Fibroblast of skin of back (primary cell): ENCODE measurements at regions not wholly inside any gene's neighbourhood (a gene's known extent, or its start where the extent isn't known, plus 50 kb on each side); places are given as distances from the start of the nearest gene placed in this dataset.
A peak's percentile ranks its signal among the peaks of the same experiment; 100 is the strongest.

Experiments used
- DNase-seq: peaks from one replicate; pipeline ENCODE4 v3.0.0-alpha.2; 2013

GRCh38 chr4:95998311-95998710 lies 158.4 kb downstream of the PDHA2 start:
- DNase-seq: no peak

DNA sequence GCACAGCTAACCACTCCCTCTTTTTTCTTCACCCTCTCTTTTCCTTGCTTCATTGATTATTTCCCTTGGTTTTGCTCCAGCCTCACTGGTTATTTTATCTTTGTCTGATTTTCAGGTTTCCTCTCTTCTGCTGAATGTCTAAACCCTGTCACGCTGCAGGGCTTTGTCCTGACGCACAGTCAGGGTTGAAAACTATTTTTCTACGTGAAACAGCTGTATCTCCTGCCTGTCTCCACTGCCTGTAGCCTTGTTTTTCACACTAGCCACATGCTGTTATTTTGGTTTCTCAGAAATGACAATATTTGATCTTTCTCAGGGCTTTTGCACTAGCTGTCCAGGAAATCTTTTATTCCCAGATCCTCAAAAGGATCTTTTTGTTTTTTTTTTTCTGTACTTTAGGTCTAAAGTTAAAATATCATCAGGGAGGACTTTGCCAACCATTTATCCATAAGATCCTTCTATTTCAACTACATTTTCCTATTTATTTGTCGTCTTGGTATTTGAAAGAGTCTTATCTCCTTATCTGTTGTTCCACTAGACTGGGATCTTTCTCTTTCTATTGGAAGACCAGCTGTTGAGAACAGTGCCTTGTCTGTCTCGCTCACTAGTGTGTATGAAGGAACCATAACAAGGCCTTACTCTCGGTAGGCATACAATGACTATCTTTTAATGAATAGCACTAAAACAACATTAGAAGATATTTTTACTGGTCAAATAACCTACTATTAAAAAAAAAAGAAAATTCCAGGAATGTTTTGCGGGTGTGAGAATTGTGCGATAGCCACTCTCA lies 164.3 kb downstream of the PDHA2 start:
- DNase-seq: no peak

DNA sequence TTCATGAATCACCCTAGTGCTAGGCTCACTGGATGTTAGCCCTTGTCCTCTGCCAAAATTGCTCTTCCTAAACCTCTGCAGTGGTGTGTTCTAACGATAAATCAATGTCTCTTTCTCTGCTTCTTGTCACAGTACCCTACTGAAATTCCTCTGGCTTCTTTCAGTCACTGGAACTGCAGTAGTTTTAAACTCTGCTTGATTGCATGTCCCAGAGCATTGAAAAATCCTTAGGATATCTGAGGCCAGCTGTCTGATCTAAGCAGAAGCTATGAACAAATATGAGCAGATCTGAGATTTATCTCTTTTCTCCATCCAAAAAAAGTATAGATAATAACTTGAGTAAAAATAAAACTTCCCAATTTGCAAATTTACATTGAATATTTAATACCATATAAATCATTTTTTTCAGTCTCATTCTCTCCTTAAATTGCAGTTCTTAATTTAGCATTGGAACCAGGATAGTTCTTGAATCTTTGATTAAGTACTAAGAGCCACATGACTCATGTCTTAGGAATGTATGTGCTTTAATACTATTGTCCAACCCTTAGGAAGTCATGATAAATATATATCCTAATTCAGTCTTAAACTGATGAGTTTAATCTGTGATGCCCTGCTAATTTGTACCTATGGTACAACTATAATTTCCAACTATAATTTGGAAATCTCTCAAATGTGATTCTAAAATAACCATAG lies 169.7 kb downstream of the PDHA2 start:
- DNase-seq: peak; percentile 53

GRCh38 chr4:96012687-96013086 lies 172.8 kb downstream of the PDHA2 start:
- DNase-seq: no peak

- DNase-seq: peak; percentile 63
Observed at GRCh38 chr4:96016634-96017299, 176.9 kb downstream of the PDHA2 start.

- no peak for DNase-seq
Observed at GRCh38 chr4:96025011-96025410, 185.1 kb downstream of the PDHA2 start.

DNA sequence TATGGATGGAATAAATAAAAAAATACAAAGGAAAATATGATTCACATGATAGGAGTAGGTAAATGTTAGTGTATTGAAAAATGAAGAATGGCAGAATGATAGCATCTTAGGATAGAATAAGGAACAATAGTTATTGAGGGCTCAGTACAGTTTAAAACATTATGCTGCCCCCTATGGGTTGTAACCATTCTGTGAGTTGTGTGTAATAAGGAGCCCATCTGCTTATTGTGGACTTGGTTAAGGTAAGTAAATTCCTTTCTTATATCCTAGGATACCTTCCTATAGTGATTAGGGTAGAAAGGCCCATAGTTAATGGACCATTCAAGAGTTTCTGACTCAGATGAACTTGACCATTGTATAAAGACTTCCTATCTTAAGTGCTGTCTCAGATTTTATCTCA lies 195.8 kb downstream of the PDHA2 start:
- DNase-seq: no peak

DNA sequence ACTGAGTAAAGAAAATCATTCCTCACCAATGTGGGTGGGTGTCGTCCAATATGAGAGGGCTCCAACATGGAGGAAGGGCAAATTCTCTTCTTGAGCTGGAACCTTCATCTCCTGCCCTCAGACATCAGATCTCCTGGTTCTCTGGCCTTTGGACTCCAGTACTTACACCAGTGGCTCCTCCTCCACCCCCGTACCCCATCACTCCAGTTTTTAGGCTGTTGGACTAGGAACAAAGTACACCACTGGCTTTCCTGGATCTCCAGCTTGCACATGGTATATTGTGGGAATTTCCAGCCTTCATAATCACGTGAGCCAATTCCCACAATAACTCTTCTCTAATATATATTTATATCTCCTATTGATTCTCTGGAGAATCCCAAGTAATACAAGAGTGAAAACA lies 196.9 kb downstream of the PDHA2 start:
- DNase-seq: no peak

GRCh38 chr4:96037705-96038104 lies 197.8 kb downstream of the PDHA2 start:
- no peak for DNase-seq

- DNase-seq: no peak
Observed at GRCh38 chr4:96039217-96039616, 199.3 kb downstream of the PDHA2 start.

DNA sequence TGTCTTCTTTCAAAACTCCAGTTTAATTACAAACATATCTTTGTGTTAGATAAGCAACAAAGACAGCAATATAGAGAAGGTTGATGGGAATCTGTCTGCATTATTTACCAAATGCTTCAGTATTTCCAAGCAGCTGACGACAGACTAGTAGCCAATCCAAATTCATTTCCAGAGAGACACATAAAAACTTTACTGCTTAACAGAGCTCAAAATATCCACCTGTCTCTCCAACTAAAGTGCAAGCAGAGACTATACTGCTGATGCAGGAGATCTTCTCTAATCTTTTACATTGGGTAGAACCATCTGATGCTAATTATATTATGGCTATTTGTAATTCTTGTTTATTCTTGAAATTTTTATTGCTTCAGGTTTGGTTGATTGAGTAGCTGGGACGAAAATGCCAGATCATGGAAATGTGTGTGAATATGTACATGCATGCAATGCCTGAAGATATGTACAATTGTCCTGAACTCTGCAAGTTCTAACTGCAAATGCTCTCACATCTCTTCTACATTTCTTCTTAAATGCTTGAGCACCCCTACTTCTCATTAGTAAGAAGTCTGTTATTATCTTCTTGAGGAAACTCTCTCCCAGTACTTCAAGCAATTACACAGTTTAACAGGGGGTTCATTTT lies 200.0 kb downstream of the PDHA2 start:
- DNase-seq: no peak

GRCh38 chr4:96044971-96045370 lies 205.1 kb downstream of the PDHA2 start:
- no peak for DNase-seq

DNA sequence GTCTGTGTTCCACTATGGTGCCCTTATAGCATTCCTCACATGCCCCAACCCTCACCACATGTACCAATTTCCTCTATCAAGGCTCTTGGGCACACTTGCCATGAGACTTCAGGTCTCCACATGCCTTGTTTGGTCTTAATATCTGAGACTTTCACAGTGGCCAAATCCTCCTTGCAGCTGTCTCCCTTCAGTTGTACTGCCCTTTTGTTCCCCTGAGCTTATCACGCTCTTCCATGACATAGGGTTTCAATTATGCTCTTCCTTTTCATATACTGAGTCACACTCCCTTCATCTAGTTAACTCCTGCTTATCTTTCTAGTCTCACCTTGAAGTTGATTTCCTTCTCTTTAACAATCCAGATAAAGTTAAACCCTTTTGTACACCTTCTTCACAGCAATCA lies 212.9 kb downstream of the PDHA2 start:
- no peak for DNase-seq

DNA sequence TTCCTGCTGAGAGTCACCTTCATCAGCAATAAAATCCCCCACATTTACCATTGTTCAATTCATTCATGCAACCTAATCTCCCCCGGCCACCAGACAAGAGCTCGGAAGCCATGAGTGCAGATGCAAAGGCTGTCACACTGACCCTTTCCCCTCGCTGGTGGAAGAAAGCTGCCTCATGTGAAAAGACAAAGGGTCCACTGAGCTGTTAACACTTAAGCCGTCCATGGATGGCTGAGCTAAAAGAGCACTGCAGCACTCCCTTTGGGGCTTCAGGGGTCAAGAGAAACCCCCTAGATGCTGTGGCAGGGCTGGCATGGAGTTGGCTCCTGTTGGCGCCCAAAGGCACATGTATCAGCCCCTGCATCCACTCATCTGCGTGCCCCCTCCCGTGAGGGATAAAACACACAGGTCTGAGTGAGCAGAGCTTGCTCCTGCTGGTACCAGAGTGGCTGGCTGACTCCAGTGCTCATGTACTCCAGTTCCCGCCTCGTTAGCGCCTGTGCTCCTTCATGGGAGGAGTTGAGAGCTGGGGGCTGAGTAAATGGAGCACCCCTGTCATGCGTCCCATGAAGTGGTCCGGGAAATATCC lies 216.5 kb downstream of the PDHA2 start:
- no peak for DNase-seq

GRCh38 chr4:96063639-96064038 lies 223.7 kb downstream of the PDHA2 start:
- no peak for DNase-seq

- peak; percentile 68 for DNase-seq
Observed at GRCh38 chr4:96073461-96073860, 233.6 kb downstream of the PDHA2 start.

- no peak for DNase-seq
Observed at GRCh38 chr4:96092151-96092705, 252.3 kb downstream of the PDHA2 start.

GRCh38 chr4:96093057-96093456 lies 253.2 kb downstream of the PDHA2 start:
- DNase-seq: no peak

DNA sequence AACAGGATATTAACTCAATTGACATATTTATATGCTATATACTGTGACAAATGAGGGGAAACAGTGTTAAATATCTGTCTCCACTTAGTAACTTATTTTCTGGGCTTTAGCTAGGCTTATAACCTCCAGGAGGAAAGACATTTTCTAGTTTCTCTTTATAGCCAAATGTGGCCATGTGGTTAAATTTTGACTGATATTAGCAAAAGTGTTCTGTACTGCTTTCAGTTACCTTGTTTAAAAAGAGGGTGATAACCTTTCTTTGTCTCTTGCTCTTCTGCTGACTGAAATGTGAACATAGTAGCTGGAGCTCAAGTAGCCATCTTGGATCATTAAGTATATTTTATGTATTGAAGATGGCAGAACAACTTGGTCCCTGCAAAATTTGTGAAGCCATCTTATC lies 253.7 kb downstream of the PDHA2 start:
- no peak for DNase-seq

DNA sequence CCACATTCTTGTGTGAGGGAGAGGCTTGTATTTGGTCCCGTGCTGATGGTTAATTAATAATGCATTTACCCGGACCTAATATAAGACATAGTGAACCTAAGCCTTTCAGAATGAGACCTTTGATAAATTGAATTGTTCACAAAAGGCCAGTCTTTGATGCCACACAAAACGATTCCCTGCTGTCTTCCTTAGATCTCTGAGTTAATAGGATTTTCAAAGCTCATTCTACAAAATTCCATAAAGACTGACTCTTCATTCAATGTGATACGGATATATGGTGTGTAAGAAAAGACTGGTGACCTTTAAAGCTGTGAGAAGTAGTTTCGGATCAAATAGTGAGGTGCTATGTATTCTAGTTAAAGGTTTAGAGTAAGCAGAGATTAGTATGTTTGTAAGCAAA lies 254.3 kb downstream of the PDHA2 start:
- no peak for DNase-seq

DNA sequence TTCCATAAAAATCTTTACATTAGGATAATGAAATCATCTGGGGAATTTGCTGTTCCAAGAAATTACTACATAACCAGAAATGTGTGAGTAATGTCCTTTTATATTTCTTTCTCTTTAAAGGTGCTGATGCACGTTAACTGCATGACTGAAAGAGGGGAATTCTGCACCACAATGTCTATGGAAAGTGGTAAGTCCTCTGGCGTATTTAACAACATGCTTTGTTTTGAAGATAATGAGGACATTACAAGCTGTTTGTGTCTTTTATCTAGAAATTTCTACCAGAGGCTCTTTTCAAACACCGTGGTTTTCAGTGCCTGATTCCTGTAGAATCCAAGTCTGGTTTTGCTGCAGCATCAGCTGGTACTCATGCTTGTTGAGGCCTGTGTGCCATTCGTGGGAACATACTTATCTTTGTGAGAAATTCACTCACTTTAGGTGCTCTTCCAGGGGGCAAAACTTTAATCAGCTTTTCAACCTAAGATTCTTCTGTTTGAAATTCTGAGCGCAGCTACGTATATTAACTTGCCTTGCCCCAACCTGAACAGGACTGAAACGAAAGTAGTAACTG lies 257.2 kb downstream of the PDHA2 start:
- no peak for DNase-seq

- no peak for DNase-seq
Observed at GRCh38 chr4:96097693-96098092, 257.8 kb downstream of the PDHA2 start.
